Body of pancreas (tissue), 4 donors: ENCODE measurements at regions not wholly inside any gene's neighbourhood (a gene's known extent, or its start where the extent isn't known, plus 50 kb on each side); places are given as distances from the start of the nearest gene placed in this dataset.

ENCODE experiments used
- ATAC-seq: fragments of 150-250 bp; one replicate; pipeline ENCODE4 v1.9.1; 2016
- DNase-seq, 4 donors: peaks; one replicate each; pipeline ENCODE4 v3.0.0-alpha.2; 2019
- H3K27ac ChIP-seq, 4 donors: fragments of 200-600 bp; sonication (generic); 1 replicate in 3 of 4; 2 replicates in 1 of 4; pipeline versions ENCODE4 v1.5.1 to v1.6.1; 2016 to 2019; ENCODE audit warnings: mild to moderate bottlenecking in 1 of 4, mixed read lengths in 1 of 4, moderate library complexity in 1 of 4
- H3K27me3 ChIP-seq, 2 donors: fragments of 200-600 bp; sonication (generic); one replicate each; pipeline ENCODE4 v1.6.0; 2016; ENCODE audit warnings: mild to moderate bottlenecking in 1 of 2
- H3K36me3 ChIP-seq, 2 donors: fragments of 200-600 bp; sonication (generic); replicated peaks in 1 of 2; 2 replicates each; pipeline ENCODE4 v1.5.1; 2016; ENCODE audit warnings: low read depth in 2 of 2; ENCODE audit not compliant: insufficient read depth in 1 of 2
- H3K4me1 ChIP-seq: fragments of 200-600 bp; sonication (generic); one replicate; pipeline ENCODE4 v1.6.0; 2016
- H3K4me3 ChIP-seq, 2 donors: fragments of 200-600 bp; sonication (generic); 1 replicate in 1 of 2; 2 replicates in 1 of 2; pipeline ENCODE4 v1.5.1; 2016 to 2019
- H3K9me3 ChIP-seq, 3 donors: fragments of 200-600 bp; sonication (generic); 1 replicate in 2 of 3; 2 replicates in 1 of 3; pipeline ENCODE4 v1.5.1; 2016
- CTCF ChIP-seq, 7 experiments: fragments of 450-650 bp in 4 of 7; fragments of 200-600 bp in 3 of 7; sonication (generic) in 3 of 7; IDR thresholded peaks; one replicate each; pipeline ENCODE4 v1.5.1; 2016 to 2019; ENCODE audit warnings: antibody characterized with exemption in 7 of 7
- POLR2A ChIP-seq, 3 donors: fragments of 450-650 bp; IDR thresholded peaks; one replicate each; pipeline ENCODE4 v1.6.1; 2016; ENCODE audit warnings: antibody characterized with exemption in 3 of 3, mild to moderate bottlenecking in 2 of 3
- WGBS, 2 donors: methylation state at CpG; one replicate each; pipeline ENCODE4 v1.1.5; 2017; 5-methylcytosine and 5-hydroxymethylcytosine counted together
- intact Hi-C: fragments of 100-400 bp; cut with DNase I; formaldehyde crosslinking; loops from one replicate; pipeline ENCODE4 v1.15.1; 2023

- no peaks in the 10 kb centered on the region for H3K9me3 ChIP-seq
- no peak for ATAC-seq
- intact Hi-C loops = no loop called here
- TF ChIP-seq CTCF (IDR thresholded peaks at IDR 0.05) (no peak), POLR2A (IDR thresholded peaks at IDR 0.05) (no peak)
- no peak overlapping the region for H3K4me3 ChIP-seq
- peak in 3 of 4 donors; percentile 16 to 23 (median 17) for DNase-seq
- peak overlapping the region; percentile 83 to 91 (median 85) for H3K27ac ChIP-seq
- H3K36me3 ChIP-seq = no peaks in the 10 kb centered on the region
- H3K27me3 ChIP-seq = no peaks in the 10 kb centered on the region
- H3K4me1 ChIP-seq = peaks cover 68% of the 10 kb centered on the region
- WGBS, 2 donors = 70 to 72% methylated on average over 2 of the region's 2 CpGs
Measured at GRCh38 chr2:120469426-120469825, 123.5 kb downstream of the INHBB start.

GRCh38 chr2:120470041-120470965, 124.4 kb downstream of the INHBB start:
- Histone ChIP-seq H3K27ac (peak overlapping the region; percentile 83 to 91 (median 85)), H3K4me3 (no peak overlapping the region), H3K36me3 (no peaks in the 10 kb centered on the region), H3K27me3 (no peaks in the 10 kb centered on the region), H3K4me1 (peaks cover 70% of the 10 kb centered on the region), H3K9me3 (no peaks in the 10 kb centered on the region)
- TF ChIP-seq POLR2A (IDR thresholded peaks at IDR 0.05) (peak in 1 of 3 donors; percentile 25), CTCF (IDR thresholded peaks at IDR 0.05) (no peak)
- intact Hi-C loops = no loop called here
- ATAC-seq (peak; percentile 83), DNase-seq (peak; percentile 81 to 93 (median 90))
- WGBS, 2 donors = 18 to 19% methylated on average over 8 to 13 of the region's 14 CpGs

GRCh38 chr2:120471166-120471565, 125.2 kb downstream of the INHBB start:
- intact Hi-C loops = no loop called here
- H3K27ac ChIP-seq = peak overlapping the region; percentile 83 to 91 (median 85)
- ATAC-seq = no peak
- 80 to 86% methylated on average over 5 of the region's 5 CpGs for WGBS, 2 donors
- no peaks in the 10 kb centered on the region for H3K9me3 ChIP-seq
- TF ChIP-seq CTCF (IDR thresholded peaks at IDR 0.05) (no peak), POLR2A (IDR thresholded peaks at IDR 0.05) (no peak)
- H3K4me3 ChIP-seq = no peak overlapping the region
- DNase-seq = peak in 1 of 4 donors; percentile 10
- peaks cover 71% of the 10 kb centered on the region for H3K4me1 ChIP-seq
- no peaks in the 10 kb centered on the region for H3K36me3 ChIP-seq
- H3K27me3 ChIP-seq = no peaks in the 10 kb centered on the region

- Histone ChIP-seq H3K36me3 (no peaks in the 10 kb centered on the region), H3K4me3 (no peak overlapping the region), H3K27ac (no peak overlapping the region), H3K4me1 (peaks cover 66% of the 10 kb centered on the region), H3K27me3 (no peaks in the 10 kb centered on the region), H3K9me3 (no peaks in the 10 kb centered on the region)
- no peak for DNase-seq
- TF ChIP-seq POLR2A (IDR thresholded peaks at IDR 0.05) (no peak), CTCF (IDR thresholded peaks at IDR 0.05) (no peak)
- no peak for ATAC-seq
- 57 to 70% methylated on average over 2 of the region's 2 CpGs for WGBS, 2 donors
- intact Hi-C loops = no loop called here
Measured at GRCh38 chr2:120472031-120472430, 126.1 kb downstream of the INHBB start.
